DND-41 (cell line): ENCODE measurements at regions not wholly inside any gene's neighbourhood (a gene's known extent, or its start where the extent isn't known, plus 50 kb on each side); places are given as distances from the start of the nearest gene placed in this dataset.

Experiments used
- ATAC-seq: fragments of 200-7000 bp; cut with Tn5 transposase; 3 replicates; pipeline ENCODE4 v1.9.1; 2021; ENCODE audit warnings: low read depth; ENCODE audit not compliant: insufficient read depth
- DNase-seq: peaks from one replicate; pipeline ENCODE4 v3.0.0-alpha.2; 2020
- H2AFZ ChIP-seq: 2 replicates; pipeline ENCODE4 v1.6.0; 2012; ENCODE audit warnings: low read depth, low read length
- H3K27ac ChIP-seq: 2 replicates; pipeline ENCODE4 v1.5.1; 2012; ENCODE audit warnings: low read length, inconsistent platforms
- H3K27me3 ChIP-seq: fragments of 200-600 bp; sonication (generic); 2 replicates; pipeline ENCODE4 v1.6.0; 2012; ENCODE audit warnings: low read length, mild to moderate bottlenecking, inconsistent platforms; ENCODE audit not compliant: insufficient read depth, poor library complexity
- H3K36me3 ChIP-seq: 2 replicates; pipeline ENCODE4 v1.5.1; 2012; ENCODE audit warnings: low read length, inconsistent platforms; ENCODE audit not compliant: insufficient read depth
- H3K4me1 ChIP-seq: 2 replicates; pipeline ENCODE4 v1.5.1; 2012; ENCODE audit warnings: mild to moderate bottlenecking, low read length; ENCODE audit not compliant: insufficient read depth
- H3K4me2 ChIP-seq: 2 replicates; pipeline ENCODE4 v1.6.0; 2012; ENCODE audit warnings: mild to moderate bottlenecking, moderate library complexity, low read length, inconsistent platforms; ENCODE audit not compliant: insufficient read depth
- H3K4me3 ChIP-seq, 2 experiments: fragments of 200-600 bp in 1 of 2; shearing (Covaris generic) in 1 of 2; 2 replicates each; pipeline ENCODE4 v1.5.1; 2012 to 2016; ENCODE audit warnings: inconsistent platforms in 2 of 2, low read length in 2 of 2, mild to moderate bottlenecking in 2 of 2, low read depth in 1 of 2, moderate library complexity in 1 of 2
- H3K79me2 ChIP-seq: 2 replicates; pipeline ENCODE4 v1.6.0; 2012; ENCODE audit warnings: low read length, inconsistent platforms; ENCODE audit not compliant: insufficient read depth
- H3K9ac ChIP-seq: 2 replicates; pipeline ENCODE4 v1.6.0; 2012; ENCODE audit warnings: low read depth, mild to moderate bottlenecking, inconsistent platforms, low read length, moderate library complexity
- H3K9me3 ChIP-seq: 2 replicates; pipeline ENCODE4 v1.5.1; 2012; ENCODE audit warnings: low read length, moderate library complexity, mild to moderate bottlenecking, inconsistent platforms; ENCODE audit not compliant: insufficient read depth, severe bottlenecking
- H4K20me1 ChIP-seq: 2 replicates; pipeline ENCODE4 v1.6.0; 2012; ENCODE audit warnings: low read length; ENCODE audit not compliant: insufficient read depth
- CTCF ChIP-seq: IDR thresholded peaks from 2 replicates; pipeline ENCODE4 v1.5.1; 2012; ENCODE audit warnings: borderline replicate concordance, low read length, moderate library complexity, mild to moderate bottlenecking; ENCODE audit not compliant: poor library complexity, severe bottlenecking; ENCODE audit errors: extremely low read depth
- EZH2 ChIP-seq: IDR thresholded peaks from 3 replicates; pipeline ENCODE4 v1.6.1; 2012; ENCODE audit warnings: borderline replicate concordance, low read depth, mild to moderate bottlenecking, moderate library complexity, low read length, inconsistent platforms; ENCODE audit not compliant: severe bottlenecking

- Histone ChIP-seq H3K27me3 (no peaks in the 10 kb centered on the region), H2AFZ (no peak overlapping the region), H4K20me1 (no peaks in the 10 kb centered on the region), H3K27ac (no peak overlapping the region), H3K4me2 (no peak overlapping the region), H3K9me3 (no peaks in the 10 kb centered on the region), H3K36me3 (no peaks in the 10 kb centered on the region), H3K4me3 (no peak overlapping the region), H3K9ac (no peak overlapping the region), H3K79me2 (no peaks in the 10 kb centered on the region), H3K4me1 (no peaks in the 10 kb centered on the region)
- DNase-seq (no peak), ATAC-seq (no peak)
- TF ChIP-seq CTCF (no peak), EZH2 (no peak)
These were observed 231.2 kb downstream of the SNX13 start for GRCh38 chr7:17709127-17709526.

- Histone ChIP-seq H3K9ac (no peak overlapping the region), H3K4me1 (no peaks in the 10 kb centered on the region), H3K27ac (no peak overlapping the region), H3K36me3 (no peaks in the 10 kb centered on the region), H3K79me2 (no peaks in the 10 kb centered on the region), H3K27me3 (no peaks in the 10 kb centered on the region), H3K9me3 (no peaks in the 10 kb centered on the region), H3K4me2 (no peak overlapping the region), H4K20me1 (no peaks in the 10 kb centered on the region), H3K4me3 (no peak overlapping the region), H2AFZ (no peak overlapping the region)
- no peak for ATAC-seq
- no peak for DNase-seq
- no peak for TF ChIP-seq EZH2
- TF ChIP-seq CTCF: no peak
These were observed 230.7 kb downstream of the SNX13 start for GRCh38 chr7:17709599-17709998.

- H3K9me3 ChIP-seq: no peaks in the 10 kb centered on the region
- no peak overlapping the region for H3K27ac ChIP-seq
- no peak overlapping the region for H3K4me2 ChIP-seq
- DNase-seq: no peak
- no peak overlapping the region for H3K4me3 ChIP-seq
- no peak for ATAC-seq
- H3K27me3 ChIP-seq: no peaks in the 10 kb centered on the region
- H4K20me1 ChIP-seq: no peaks in the 10 kb centered on the region
- no peak overlapping the region for H3K9ac ChIP-seq
- H3K4me1 ChIP-seq: no peaks in the 10 kb centered on the region
- no peaks in the 10 kb centered on the region for H3K36me3 ChIP-seq
- H2AFZ ChIP-seq: no peak overlapping the region
- TF ChIP-seq EZH2 (no peak), CTCF (no peak)
- H3K79me2 ChIP-seq: no peaks in the 10 kb centered on the region
These were observed 230.0 kb downstream of the SNX13 start for GRCh38 chr7:17710312-17710711.

- H3K27ac ChIP-seq: no peak overlapping the region
- ATAC-seq (no peak), DNase-seq (no peak)
- no peaks in the 10 kb centered on the region for H3K27me3 ChIP-seq
- no peak overlapping the region for H3K4me2 ChIP-seq
- no peaks in the 10 kb centered on the region for H3K36me3 ChIP-seq
- no peaks in the 10 kb centered on the region for H3K9me3 ChIP-seq
- no peaks in the 10 kb centered on the region for H4K20me1 ChIP-seq
- no peak overlapping the region for H3K4me3 ChIP-seq
- no peaks in the 10 kb centered on the region for H3K4me1 ChIP-seq
- H2AFZ ChIP-seq: no peak overlapping the region
- no peak for TF ChIP-seq EZH2
- no peak for TF ChIP-seq CTCF
- H3K79me2 ChIP-seq: no peaks in the 10 kb centered on the region
- H3K9ac ChIP-seq: no peak overlapping the region
These were observed 226.7 kb downstream of the SNX13 start for GRCh38 chr7:17713584-17713983.
